Right kidney (tissue), 1 donor: ENCODE measurements at regions not wholly inside any gene's neighbourhood (a gene's known extent, or its start where the extent isn't known, plus 50 kb on each side); places are given as distances from the start of the nearest gene placed in this dataset.
A peak's percentile ranks its signal among the peaks of the same experiment; 100 is the strongest.
"Not testable (repeated sequence)": the region's sequence is repeated elsewhere in the genome, so short reads cannot be mapped to it uniquely, and the experiment has no call there.

Experiments
- DNase-seq: peaks from one replicate; pipeline ENCODE4 v3.0.0-alpha.2; 2016

- DNase-seq, result not testable (repeated sequence)
These were observed 77.8 kb downstream of the LIMS4 start for GRCh38 chr2:110394769-110395168.

GRCh38 chr2:110392366-110392765 is 80.2 kb downstream of the LIMS4 start:
- DNase-seq, result not testable (repeated sequence)

GRCh38 chr2:110391035-110391418 is 81.6 kb downstream of the LIMS4 start:
- DNase-seq, result not testable (repeated sequence)

- peak; percentile 10 for DNase-seq
These were observed 82.1 kb downstream of the LIMS4 start for GRCh38 chr2:110390351-110391034.

- DNase-seq, result not testable (repeated sequence)
These were observed 85.6 kb downstream of the LIMS4 start for GRCh38 chr2:110387044-110387443.

GRCh38 chr2:110386546-110386945 is 86.1 kb downstream of the LIMS4 start:
- not testable (repeated sequence) for DNase-seq

GRCh38 chr2:110384736-110385119 is 87.9 kb downstream of the LIMS4 start:
- DNase-seq, result not testable (repeated sequence)

GRCh38 chr2:110384109-110384735 is 88.4 kb downstream of the LIMS4 start:
- not testable (repeated sequence) for DNase-seq

GRCh38 chr2:110383163-110384048 is 89.2 kb downstream of the LIMS4 start:
- not testable (repeated sequence) for DNase-seq

- not testable (repeated sequence) for DNase-seq
These were observed 99.1 kb downstream of the LIMS4 start for GRCh38 chr2:110373519-110373918.

- not testable (repeated sequence) for DNase-seq
These were observed 101.0 kb downstream of the LIMS4 start for GRCh38 chr2:110371633-110372032.

- DNase-seq, result not testable (repeated sequence)
These were observed 115.0 kb downstream of the LIMS4 start for GRCh38 chr2:110357616-110358015.

GRCh38 chr2:110354294-110355018 is 118.2 kb downstream of the LIMS4 start:
- DNase-seq, result not testable (repeated sequence)

- not testable (repeated sequence) for DNase-seq
These were observed 121.9 kb downstream of the LIMS4 start for GRCh38 chr2:110350718-110351117.

GRCh38 chr2:110348902-110349301 is 123.7 kb downstream of the LIMS4 start:
- not testable (repeated sequence) for DNase-seq

GRCh38 chr2:110344405-110345035 is 128.1 kb downstream of the LIMS4 start:
- not testable (repeated sequence) for DNase-seq

GRCh38 chr2:110342077-110342476 is 129.7 kb upstream of the MTLN start:
- DNase-seq, result not testable (repeated sequence)

- not testable (repeated sequence) for DNase-seq
These were observed 126.8 kb upstream of the MTLN start for GRCh38 chr2:110339126-110339525.

- peak; percentile 0 for DNase-seq
These were observed 126.1 kb upstream of the MTLN start for GRCh38 chr2:110338277-110339003.

GRCh38 chr2:110336071-110336470 is 123.7 kb upstream of the MTLN start:
- DNase-seq, result not testable (repeated sequence)
